Panc1 (cell line): ENCODE measurements at regions not wholly inside any gene's neighbourhood (a gene's known extent, or its start where the extent isn't known, plus 50 kb on each side); places are given as distances from the start of the nearest gene placed in this dataset.

ENCODE experiments used
- ATAC-seq: fragments of 200-7000 bp; cut with Tn5 transposase; 2 replicates; pipeline ENCODE4 v1.9.1; 2020; ENCODE audit warnings: mild to moderate bottlenecking, moderate library complexity
- BruUV-seq: library from RNA; stranded (reverse); fragments of 400-500 nt; replicated peaks from 2 replicates; lab custom pipeline; 2021; lab: Mats Ljungman, UMichigan
- CTCF ChIA-PET: fragments of 300-600 bp; sonication (Branson Sonifier 250); formaldehyde crosslinking; loops from one replicate; lab custom pipeline; 2022; ENCODE audit warnings: antibody characterized with exemption; lab: Charles Lee
- POLR2A ChIA-PET: fragments of 300-600 bp; sonication (Branson Sonifier 250); formaldehyde crosslinking; loops from one replicate; lab custom pipeline; 2022; ENCODE audit warnings: antibody characterized with exemption; lab: Charles Lee
- DNase-seq: peaks from one replicate; pipeline ENCODE4 v3.0.0-alpha.2; 2010; ENCODE audit warnings: low read depth, low spot score
- H3K27ac ChIP-seq: 2 replicates; pipeline ENCODE4 v1.5.1; 2011; ENCODE audit warnings: mild to moderate bottlenecking, low read length, inconsistent platforms
- H3K27me3 ChIP-seq: fragments of 200-500 bp; sonication (Bioruptor generic); 2 replicates; pipeline ENCODE4 v1.6.0; 2014; ENCODE audit warnings: low read length, inconsistent platforms; ENCODE audit not compliant: control insufficient read depth, insufficient read depth
- H3K36me3 ChIP-seq: fragments of 200-500 bp; sonication (Bioruptor generic); 2 replicates; pipeline ENCODE4 v1.5.1; 2014; ENCODE audit warnings: inconsistent platforms, mild to moderate bottlenecking, low read length, moderate library complexity; ENCODE audit not compliant: control insufficient read depth, insufficient read depth
- H3K4me1 ChIP-seq: 2 replicates; pipeline ENCODE4 v1.5.1; 2011; ENCODE audit warnings: inconsistent platforms, mild to moderate bottlenecking, low read length, moderate library complexity; ENCODE audit not compliant: control insufficient read depth, insufficient read depth
- H3K4me3 ChIP-seq, 2 experiments: 2 replicates each; pipeline ENCODE4 v1.5.1; 2011 to 2012; ENCODE audit warnings: low read depth in 2 of 2, low read length in 2 of 2, mild to moderate bottlenecking in 2 of 2, inconsistent platforms in 1 of 2, moderate library complexity in 1 of 2
- H3K9me3 ChIP-seq: fragments of 200-500 bp; sonication (Bioruptor generic); 2 replicates; pipeline ENCODE4 v1.5.1; 2014; ENCODE audit warnings: low read depth, mild to moderate bottlenecking, inconsistent platforms, low read length, moderate library complexity; ENCODE audit not compliant: control insufficient read depth, insufficient read depth
- POLR2AphosphoS5 ChIP-seq: IDR thresholded peaks from 2 replicates; pipeline ENCODE4 v1.6.1; 2012; ENCODE audit warnings: mild to moderate bottlenecking, low read depth, low read length, moderate library complexity
- SIN3A ChIP-seq: IDR thresholded peaks from 2 replicates; pipeline ENCODE4 v1.6.1; 2012; ENCODE audit warnings: low read depth, mild to moderate bottlenecking, low read length, moderate library complexity, borderline replicate concordance; ENCODE audit not compliant: insufficient read depth
- TCF7L2 ChIP-seq: IDR thresholded peaks from 2 replicates; pipeline ENCODE4 v1.6.1; 2011; ENCODE audit warnings: mild to moderate bottlenecking, low read depth, low read length, inconsistent platforms
- in situ Hi-C: cut with HindIII; loops from 2 replicates; pipeline ENCODE4 v1.10.0; 2016; ENCODE audit warnings: low sequenced_read_pairs, low pct_unique_long_range_greater_than_20kb
- intact Hi-C: fragments of 100-400 bp; cut with micrococcal nuclease; formaldehyde crosslinking; loops from one replicate; pipeline ENCODE4 v1.10.0; 2022; ENCODE audit not compliant: unreplicated experiment
- TF ChIP-seq, protein P1 (sequence below): fragments of 450-650 bp; IDR thresholded peaks from 2 replicates; pipeline ENCODE4 v1.5.1; 2017; ENCODE audit warnings: mild to moderate bottlenecking
- TF ChIP-seq, protein P2 (sequence below), 2 experiments: IDR thresholded peaks; 2 replicates each; pipeline ENCODE4 v1.6.1; 2011 to 2012; ENCODE audit warnings: low read depth in 2 of 2, control low read depth in 1 of 2, low read length in 1 of 2, mild to moderate bottlenecking in 1 of 2, moderate library complexity in 1 of 2; ENCODE audit not compliant: insufficient read depth in 1 of 2

DNA sequence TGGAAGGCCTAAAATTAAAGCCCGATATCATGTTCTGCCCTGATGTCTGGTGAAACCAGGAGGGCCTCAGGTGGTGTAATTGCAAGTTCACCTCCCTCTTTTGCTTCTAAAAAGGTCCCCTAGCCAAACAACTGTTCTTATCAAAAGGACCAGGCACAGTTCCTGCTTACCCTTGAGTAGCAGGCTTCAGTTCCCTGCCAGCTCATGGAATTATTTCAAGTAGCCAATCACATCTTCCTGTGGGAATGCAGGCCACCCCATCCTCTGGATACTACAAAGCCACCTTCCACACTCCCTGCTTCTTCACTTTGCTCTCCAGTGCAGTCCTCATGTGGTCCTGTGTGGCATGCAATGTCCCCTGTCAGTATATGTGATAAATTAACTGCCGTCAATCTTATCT lies 97.7 kb upstream of the GALNT17 start:
- no peak overlapping the region for H3K4me3 ChIP-seq
- ATAC-seq (no peak), DNase-seq (no peak)
- BruUV-seq, result no TSS peak
- CTCF ChIA-PET, result no interaction called here
- no peaks in the 10 kb centered on the region for H3K9me3 ChIP-seq
- no peak for TF ChIP-seq TCF7L2
- no peak for TF ChIP-seq SIN3A
- no peak for TF ChIP-seq POLR2AphosphoS5
- TF ChIP-seq, protein P1, sequence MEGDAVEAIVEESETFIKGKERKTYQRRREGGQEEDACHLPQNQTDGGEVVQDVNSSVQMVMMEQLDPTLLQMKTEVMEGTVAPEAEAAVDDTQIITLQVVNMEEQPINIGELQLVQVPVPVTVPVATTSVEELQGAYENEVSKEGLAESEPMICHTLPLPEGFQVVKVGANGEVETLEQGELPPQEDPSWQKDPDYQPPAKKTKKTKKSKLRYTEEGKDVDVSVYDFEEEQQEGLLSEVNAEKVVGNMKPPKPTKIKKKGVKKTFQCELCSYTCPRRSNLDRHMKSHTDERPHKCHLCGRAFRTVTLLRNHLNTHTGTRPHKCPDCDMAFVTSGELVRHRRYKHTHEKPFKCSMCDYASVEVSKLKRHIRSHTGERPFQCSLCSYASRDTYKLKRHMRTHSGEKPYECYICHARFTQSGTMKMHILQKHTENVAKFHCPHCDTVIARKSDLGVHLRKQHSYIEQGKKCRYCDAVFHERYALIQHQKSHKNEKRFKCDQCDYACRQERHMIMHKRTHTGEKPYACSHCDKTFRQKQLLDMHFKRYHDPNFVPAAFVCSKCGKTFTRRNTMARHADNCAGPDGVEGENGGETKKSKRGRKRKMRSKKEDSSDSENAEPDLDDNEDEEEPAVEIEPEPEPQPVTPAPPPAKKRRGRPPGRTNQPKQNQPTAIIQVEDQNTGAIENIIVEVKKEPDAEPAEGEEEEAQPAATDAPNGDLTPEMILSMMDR, result no peak
- TF ChIP-seq, protein P2, sequence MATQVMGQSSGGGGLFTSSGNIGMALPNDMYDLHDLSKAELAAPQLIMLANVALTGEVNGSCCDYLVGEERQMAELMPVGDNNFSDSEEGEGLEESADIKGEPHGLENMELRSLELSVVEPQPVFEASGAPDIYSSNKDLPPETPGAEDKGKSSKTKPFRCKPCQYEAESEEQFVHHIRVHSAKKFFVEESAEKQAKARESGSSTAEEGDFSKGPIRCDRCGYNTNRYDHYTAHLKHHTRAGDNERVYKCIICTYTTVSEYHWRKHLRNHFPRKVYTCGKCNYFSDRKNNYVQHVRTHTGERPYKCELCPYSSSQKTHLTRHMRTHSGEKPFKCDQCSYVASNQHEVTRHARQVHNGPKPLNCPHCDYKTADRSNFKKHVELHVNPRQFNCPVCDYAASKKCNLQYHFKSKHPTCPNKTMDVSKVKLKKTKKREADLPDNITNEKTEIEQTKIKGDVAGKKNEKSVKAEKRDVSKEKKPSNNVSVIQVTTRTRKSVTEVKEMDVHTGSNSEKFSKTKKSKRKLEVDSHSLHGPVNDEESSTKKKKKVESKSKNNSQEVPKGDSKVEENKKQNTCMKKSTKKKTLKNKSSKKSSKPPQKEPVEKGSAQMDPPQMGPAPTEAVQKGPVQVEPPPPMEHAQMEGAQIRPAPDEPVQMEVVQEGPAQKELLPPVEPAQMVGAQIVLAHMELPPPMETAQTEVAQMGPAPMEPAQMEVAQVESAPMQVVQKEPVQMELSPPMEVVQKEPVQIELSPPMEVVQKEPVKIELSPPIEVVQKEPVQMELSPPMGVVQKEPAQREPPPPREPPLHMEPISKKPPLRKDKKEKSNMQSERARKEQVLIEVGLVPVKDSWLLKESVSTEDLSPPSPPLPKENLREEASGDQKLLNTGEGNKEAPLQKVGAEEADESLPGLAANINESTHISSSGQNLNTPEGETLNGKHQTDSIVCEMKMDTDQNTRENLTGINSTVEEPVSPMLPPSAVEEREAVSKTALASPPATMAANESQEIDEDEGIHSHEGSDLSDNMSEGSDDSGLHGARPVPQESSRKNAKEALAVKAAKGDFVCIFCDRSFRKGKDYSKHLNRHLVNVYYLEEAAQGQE (IDR thresholded peaks at IDR 0.05; ENCODE audit: insufficient read depth in 1 of 2, low read depth in 2 of 2, low read length in 1 of 2), result no peak
- no peaks in the 10 kb centered on the region for H3K27me3 ChIP-seq
- in situ Hi-C loops, result no loop called here
- intact Hi-C loops, result no loop called here
- no peaks in the 10 kb centered on the region for H3K4me1 ChIP-seq
- no peak overlapping the region for H3K27ac ChIP-seq
- H3K36me3 ChIP-seq, result no peaks in the 10 kb centered on the region
- POLR2A ChIA-PET, result no interaction called here

GRCh38 chr7:71042591-71042990 lies 89.4 kb upstream of the GALNT17 start:
- no TSS peak for BruUV-seq
- Histone ChIP-seq H3K27ac (no peak overlapping the region), H3K9me3 (no peaks in the 10 kb centered on the region), H3K36me3 (no peaks in the 10 kb centered on the region), H3K4me3 (no peak overlapping the region), H3K27me3 (no peaks in the 10 kb centered on the region), H3K4me1 (no peaks in the 10 kb centered on the region)
- DNase-seq, result no peak
- no peak for ATAC-seq
- ChIA-PET CTCF (interaction anchor here (0.5 kb wide), 1 partner anchor 701 kb away, joined by 5 read pairs; no protein-coding TSS in a partner anchor), POLR2A (no interaction called here)
- intact Hi-C loops, result no loop called here
- TF ChIP-seq, protein P2 (IDR thresholded peaks at IDR 0.05; ENCODE audit: insufficient read depth in 1 of 2, low read depth in 2 of 2, low read length in 1 of 2), result no peak
- TF ChIP-seq, protein P1, result no peak
- TF ChIP-seq POLR2AphosphoS5 (no peak), SIN3A (no peak), TCF7L2 (no peak)
- in situ Hi-C loops, result no loop called here
